ENCODE measurements at regions not wholly inside any gene's neighbourhood (a gene's known extent, or its start where the extent isn't known, plus 50 kb on each side); places are given as distances from the start of the nearest gene placed in this dataset.

DNA sequence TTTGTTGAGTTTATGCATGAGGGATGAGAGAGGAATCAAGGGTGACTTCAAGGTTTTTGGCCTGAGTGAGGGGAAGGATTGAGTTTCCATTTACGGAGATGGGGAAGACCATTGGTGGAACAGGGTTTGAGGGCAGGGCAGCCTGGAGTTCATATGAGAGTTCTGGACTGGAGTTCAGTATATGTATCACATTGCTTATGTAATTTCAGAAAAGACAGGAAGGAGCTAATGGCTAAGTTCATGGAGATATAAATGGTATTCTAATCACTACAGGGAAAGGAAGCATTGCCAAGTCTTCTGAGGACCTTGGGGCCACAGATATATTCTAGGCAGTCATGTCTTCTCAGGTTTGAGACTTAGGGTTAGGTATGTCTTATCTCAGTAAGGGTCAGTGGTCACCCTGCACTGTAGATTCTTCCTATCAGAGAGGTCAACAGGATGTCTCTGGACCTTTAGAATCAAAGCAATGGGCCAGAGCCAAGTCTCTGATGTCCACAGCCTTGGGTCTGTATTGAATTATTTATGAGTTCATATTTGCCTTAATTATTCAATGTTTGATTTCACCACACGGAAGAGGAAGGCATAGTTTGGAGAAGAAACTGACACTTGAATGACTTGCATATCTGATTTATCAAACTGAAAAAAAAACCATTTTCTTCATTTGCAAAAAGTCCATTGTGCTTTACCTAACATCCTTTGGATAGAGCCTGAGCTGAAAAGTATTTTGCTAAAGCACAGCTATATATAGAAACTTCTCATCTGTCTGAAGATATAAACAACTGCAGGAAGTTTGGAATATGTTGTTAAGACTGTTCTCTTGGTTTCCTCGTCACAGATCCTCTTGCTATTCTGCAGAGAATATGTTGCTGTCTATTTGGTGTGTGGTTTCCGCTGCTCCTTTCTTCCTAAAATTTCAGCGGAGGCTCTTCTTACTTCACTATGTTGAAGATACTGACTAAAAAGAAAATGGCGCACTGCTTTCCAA is 139.5 kb downstream of the PDGFRA start:
- H3K36me3 ChIP-seq (ENCODE audit: control insufficient read depth in 2 of 2, extremely low read depth in 1 of 2, insufficient read depth in 2 of 2, low read length in 2 of 2): no peaks in the 10 kb centered on the region
- no peak overlapping the region for H3K27ac ChIP-seq (ENCODE audit: insufficient read depth, low read depth, low read length)
- ChIA-PET CTCF (no interaction called here), POLR2A (no interaction called here)
- H3K4me1 ChIP-seq (ENCODE audit: control insufficient read depth, extremely low read depth, insufficient read depth, low read length): no peaks in the 10 kb centered on the region
- dilution Hi-C loops (cut with MboI; ENCODE audit: extremely low pct_ligation_motif_present, low sequenced_read_pairs): no loop called here
- H4K20me1 ChIP-seq (replicated peaks; ENCODE audit: control insufficient read depth, extremely low read depth, insufficient read depth, low read length): no peaks in the 10 kb centered on the region
- H3K9me3 ChIP-seq (replicated peaks; ENCODE audit: control insufficient read depth, insufficient read depth, low read length): no peaks in the 10 kb centered on the region
- H3K9ac ChIP-seq (replicated peaks; ENCODE audit: extremely low read depth, insufficient read depth, low read length): no peak overlapping the region
- H2AFZ ChIP-seq (ENCODE audit: low read depth, low read length): no peak overlapping the region
- DNase-seq (ENCODE audit: low read depth, low spot score) (no peak), FAIRE-seq (no peak)
- H3K4me2 ChIP-seq (ENCODE audit: insufficient read depth, low read length): no peak overlapping the region
- TF ChIP-seq MYC (IDR thresholded peaks at IDR 0.05; ENCODE audit: low read depth, low read length): no peak
- TF ChIP-seq POLR2A (IDR thresholded peaks at IDR 0.05; ENCODE audit: low read depth, low read length): no peak
- TF ChIP-seq POLR2AphosphoS5 (IDR thresholded peaks at IDR 0.05; ENCODE audit: insufficient read depth, low read depth, low read length): no peak
- TF ChIP-seq FOS (IDR thresholded peaks at IDR 0.05; ENCODE audit: borderline replicate concordance, insufficient read depth, low read length): no peak
- no peak for TF ChIP-seq GATA2 (IDR thresholded peaks at IDR 0.05; ENCODE audit: insufficient read depth, insufficient read length, low read depth, low read length)
- BruUV-seq (replicated peaks): no TSS peak
- no peaks in the 10 kb centered on the region for H3K9me1 ChIP-seq (replicated peaks; ENCODE audit: control insufficient read depth, extremely low read depth, insufficient read depth, low read length)
- H3K4me3 ChIP-seq (replicated peaks in 1 of 3; ENCODE audit: insufficient read depth in 1 of 3, low read depth in 1 of 3, low read length in 3 of 3): no peak overlapping the region
- H3K27me3 ChIP-seq (ENCODE audit: control insufficient read depth in 2 of 2, insufficient read depth in 2 of 2, low read length in 2 of 2): no peaks in the 10 kb centered on the region
- no peaks in the 10 kb centered on the region for H3K79me2 ChIP-seq (ENCODE audit: control insufficient read depth, insufficient read depth, low read length)
- intact Hi-C loops (cut with micrococcal nuclease): no loop called here

DNA sequence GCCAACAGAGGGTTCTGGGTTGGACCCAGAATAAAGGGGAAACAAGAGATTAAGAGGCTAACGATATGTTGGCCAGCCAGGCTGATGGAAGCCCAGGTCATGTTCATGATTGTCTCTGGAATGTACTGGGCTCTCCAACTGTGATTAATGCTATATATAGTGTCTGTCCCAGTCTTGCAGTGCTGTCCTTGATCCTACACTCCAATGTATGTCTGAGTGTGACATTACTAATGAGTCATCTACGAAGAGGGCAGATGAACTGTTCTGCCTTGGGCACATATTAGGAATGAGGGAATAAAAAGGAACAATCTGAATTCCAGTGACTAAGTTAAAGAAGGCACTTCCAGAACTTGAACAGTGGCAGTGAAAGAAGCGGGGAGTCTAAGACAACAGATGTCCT is 142.1 kb downstream of the PDGFRA start:
- no TSS peak for BruUV-seq (replicated peaks)
- H3K27ac ChIP-seq (ENCODE audit: insufficient read depth, low read depth, low read length): no peak overlapping the region
- H3K9me1 ChIP-seq (replicated peaks; ENCODE audit: control insufficient read depth, extremely low read depth, insufficient read depth, low read length): no peaks in the 10 kb centered on the region
- H4K20me1 ChIP-seq (replicated peaks; ENCODE audit: control insufficient read depth, extremely low read depth, insufficient read depth, low read length): no peaks in the 10 kb centered on the region
- H3K79me2 ChIP-seq (ENCODE audit: control insufficient read depth, insufficient read depth, low read length): no peaks in the 10 kb centered on the region
- ChIA-PET POLR2A (no interaction called here), CTCF (interaction anchor here (1.4 kb wide), 1 partner anchor 53 kb away, joined by 4 read pairs; no protein-coding TSS in a partner anchor)
- H3K36me3 ChIP-seq (ENCODE audit: control insufficient read depth in 2 of 2, extremely low read depth in 1 of 2, insufficient read depth in 2 of 2, low read length in 2 of 2): no peaks in the 10 kb centered on the region
- no peak overlapping the region for H3K9ac ChIP-seq (replicated peaks; ENCODE audit: extremely low read depth, insufficient read depth, low read length)
- H3K27me3 ChIP-seq (ENCODE audit: control insufficient read depth in 2 of 2, insufficient read depth in 2 of 2, low read length in 2 of 2): no peaks in the 10 kb centered on the region
- H3K4me1 ChIP-seq (ENCODE audit: control insufficient read depth, extremely low read depth, insufficient read depth, low read length): no peaks in the 10 kb centered on the region
- H2AFZ ChIP-seq (ENCODE audit: low read depth, low read length): no peak overlapping the region
- no peak overlapping the region for H3K4me3 ChIP-seq (replicated peaks in 1 of 3; ENCODE audit: insufficient read depth in 1 of 3, low read depth in 1 of 3, low read length in 3 of 3)
- FAIRE-seq: no peak
- dilution Hi-C loops (cut with MboI; ENCODE audit: extremely low pct_ligation_motif_present, low sequenced_read_pairs) (no loop called here), intact Hi-C loops (cut with micrococcal nuclease) (no loop called here)
- no peak for DNase-seq (ENCODE audit: low read depth, low spot score)
- H3K4me2 ChIP-seq (ENCODE audit: insufficient read depth, low read length): no peak overlapping the region
- no peak for TF ChIP-seq EZH2 (IDR thresholded peaks at IDR 0.05; ENCODE audit: borderline replicate concordance, low read depth, low read length, severe bottlenecking)
- no peak for TF ChIP-seq POLR2A (IDR thresholded peaks at IDR 0.05; ENCODE audit: low read depth, low read length)
- no peak for TF ChIP-seq POLR2AphosphoS5 (IDR thresholded peaks at IDR 0.05; ENCODE audit: insufficient read depth, low read depth, low read length)
- TF ChIP-seq, protein P1, sequence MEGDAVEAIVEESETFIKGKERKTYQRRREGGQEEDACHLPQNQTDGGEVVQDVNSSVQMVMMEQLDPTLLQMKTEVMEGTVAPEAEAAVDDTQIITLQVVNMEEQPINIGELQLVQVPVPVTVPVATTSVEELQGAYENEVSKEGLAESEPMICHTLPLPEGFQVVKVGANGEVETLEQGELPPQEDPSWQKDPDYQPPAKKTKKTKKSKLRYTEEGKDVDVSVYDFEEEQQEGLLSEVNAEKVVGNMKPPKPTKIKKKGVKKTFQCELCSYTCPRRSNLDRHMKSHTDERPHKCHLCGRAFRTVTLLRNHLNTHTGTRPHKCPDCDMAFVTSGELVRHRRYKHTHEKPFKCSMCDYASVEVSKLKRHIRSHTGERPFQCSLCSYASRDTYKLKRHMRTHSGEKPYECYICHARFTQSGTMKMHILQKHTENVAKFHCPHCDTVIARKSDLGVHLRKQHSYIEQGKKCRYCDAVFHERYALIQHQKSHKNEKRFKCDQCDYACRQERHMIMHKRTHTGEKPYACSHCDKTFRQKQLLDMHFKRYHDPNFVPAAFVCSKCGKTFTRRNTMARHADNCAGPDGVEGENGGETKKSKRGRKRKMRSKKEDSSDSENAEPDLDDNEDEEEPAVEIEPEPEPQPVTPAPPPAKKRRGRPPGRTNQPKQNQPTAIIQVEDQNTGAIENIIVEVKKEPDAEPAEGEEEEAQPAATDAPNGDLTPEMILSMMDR (IDR thresholded peaks at IDR 0.05; ENCODE audit: extremely low read depth in 1 of 2, insufficient read depth in 1 of 2, low read depth in 1 of 2, low read length in 2 of 2): no peak
- TF ChIP-seq MYC (IDR thresholded peaks at IDR 0.05; ENCODE audit: low read depth, low read length): no peak
- TF ChIP-seq, protein P2, sequence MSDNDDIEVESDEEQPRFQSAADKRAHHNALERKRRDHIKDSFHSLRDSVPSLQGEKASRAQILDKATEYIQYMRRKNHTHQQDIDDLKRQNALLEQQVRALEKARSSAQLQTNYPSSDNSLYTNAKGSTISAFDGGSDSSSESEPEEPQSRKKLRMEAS (IDR thresholded peaks at IDR 0.05; ENCODE audit: insufficient read depth, insufficient read length): no peak
- no peak for TF ChIP-seq GATA2 (IDR thresholded peaks at IDR 0.05; ENCODE audit: insufficient read depth, insufficient read length, low read depth, low read length)
- no peak for TF ChIP-seq FOS (IDR thresholded peaks at IDR 0.05; ENCODE audit: borderline replicate concordance, insufficient read depth, low read length)
- no peak for TF ChIP-seq JUN (IDR thresholded peaks at IDR 0.05; ENCODE audit: borderline replicate concordance, insufficient read depth, insufficient read length, low read depth)
- no peaks in the 10 kb centered on the region for H3K9me3 ChIP-seq (replicated peaks; ENCODE audit: control insufficient read depth, insufficient read depth, low read length)
